Prostate gland (tissue), 2 donors: ENCODE measurements at regions not wholly inside any gene's neighbourhood (a gene's known extent, or its start where the extent isn't known, plus 50 kb on each side); places are given as distances from the start of the nearest gene placed in this dataset.

Experiments used
- POLR2A ChIP-seq: fragments of 450-650 bp; IDR thresholded peaks from one replicate; pipeline ENCODE4 v1.6.1; 2016; ENCODE audit warnings: antibody characterized with exemption, mild to moderate bottlenecking
- TF ChIP-seq, protein P1 (sequence below), 4 experiments: fragments of 200-600 bp in 2 of 4; fragments of 450-650 bp in 2 of 4; sonication (generic) in 2 of 4; IDR thresholded peaks; 1 replicate in 3 of 4; 2 replicates in 1 of 4; pipeline ENCODE4 v1.5.1; 2016 to 2019; ENCODE audit warnings: antibody characterized with exemption in 4 of 4, mild to moderate bottlenecking in 2 of 4, moderate library complexity in 2 of 4

DNA sequence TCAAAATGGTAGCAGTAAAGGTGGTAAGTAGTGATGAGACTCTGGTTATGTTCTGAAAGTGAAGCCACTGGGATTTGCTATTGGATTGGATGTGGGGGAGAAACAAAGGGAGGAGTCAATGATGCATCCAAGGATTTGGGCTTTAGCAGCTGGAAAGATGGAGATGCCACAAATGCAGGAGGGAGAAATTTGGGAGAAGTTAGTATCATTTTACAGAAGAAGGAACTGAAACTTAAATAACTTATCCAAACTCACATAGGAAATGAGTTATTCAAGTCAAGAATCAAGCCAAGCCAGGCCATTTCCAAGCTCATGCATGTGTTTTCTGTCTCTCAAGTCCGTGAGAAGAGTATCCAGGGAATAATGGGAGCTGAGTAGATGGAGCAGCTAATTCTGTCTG, 155.1 kb upstream of the TNFAIP3 start:
- TF ChIP-seq, protein P1, sequence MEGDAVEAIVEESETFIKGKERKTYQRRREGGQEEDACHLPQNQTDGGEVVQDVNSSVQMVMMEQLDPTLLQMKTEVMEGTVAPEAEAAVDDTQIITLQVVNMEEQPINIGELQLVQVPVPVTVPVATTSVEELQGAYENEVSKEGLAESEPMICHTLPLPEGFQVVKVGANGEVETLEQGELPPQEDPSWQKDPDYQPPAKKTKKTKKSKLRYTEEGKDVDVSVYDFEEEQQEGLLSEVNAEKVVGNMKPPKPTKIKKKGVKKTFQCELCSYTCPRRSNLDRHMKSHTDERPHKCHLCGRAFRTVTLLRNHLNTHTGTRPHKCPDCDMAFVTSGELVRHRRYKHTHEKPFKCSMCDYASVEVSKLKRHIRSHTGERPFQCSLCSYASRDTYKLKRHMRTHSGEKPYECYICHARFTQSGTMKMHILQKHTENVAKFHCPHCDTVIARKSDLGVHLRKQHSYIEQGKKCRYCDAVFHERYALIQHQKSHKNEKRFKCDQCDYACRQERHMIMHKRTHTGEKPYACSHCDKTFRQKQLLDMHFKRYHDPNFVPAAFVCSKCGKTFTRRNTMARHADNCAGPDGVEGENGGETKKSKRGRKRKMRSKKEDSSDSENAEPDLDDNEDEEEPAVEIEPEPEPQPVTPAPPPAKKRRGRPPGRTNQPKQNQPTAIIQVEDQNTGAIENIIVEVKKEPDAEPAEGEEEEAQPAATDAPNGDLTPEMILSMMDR (IDR thresholded peaks at IDR 0.05): no peak
- TF ChIP-seq POLR2A: no peak
